IPS-NIHi7 (cell line): ENCODE measurements at regions not wholly inside any gene's neighbourhood (a gene's known extent, or its start where the extent isn't known, plus 50 kb on each side); places are given as distances from the start of the nearest gene placed in this dataset.
"Not testable (repeated sequence)": the region's sequence is repeated elsewhere in the genome, so short reads cannot be mapped to it uniquely, and the experiment has no call there.

ENCODE experiments used
- DNase-seq: peaks from one replicate; pipeline ENCODE4 v3.0.0; 2012; ENCODE audit warnings: mixed read lengths; ENCODE audit errors: extremely low spot score

- DNase-seq: not testable (repeated sequence)
These were observed 296.6 kb upstream of the SFSWAP start for GRCh38 chr12:131414155-131414922.

- DNase-seq: peak; percentile 59
These were observed 295.1 kb upstream of the SFSWAP start for GRCh38 chr12:131415781-131416180.

- no peak for DNase-seq
These were observed 292.8 kb upstream of the SFSWAP start for GRCh38 chr12:131418121-131418520.

GRCh38 chr12:131418884-131419283 lies 292.0 kb upstream of the SFSWAP start:
- no peak for DNase-seq

- DNase-seq: no peak
These were observed 289.9 kb upstream of the SFSWAP start for GRCh38 chr12:131420867-131421447.

- no peak for DNase-seq
These were observed 289.2 kb upstream of the SFSWAP start for GRCh38 chr12:131421509-131422186.

GRCh38 chr12:131422187-131422520 lies 288.7 kb upstream of the SFSWAP start:
- no peak for DNase-seq

- DNase-seq: no peak
These were observed 288.1 kb upstream of the SFSWAP start for GRCh38 chr12:131422744-131423143.

GRCh38 chr12:131424270-131424669 lies 286.6 kb upstream of the SFSWAP start:
- no peak for DNase-seq

- no peak for DNase-seq
These were observed 285.5 kb upstream of the SFSWAP start for GRCh38 chr12:131425112-131426075.

- no peak for DNase-seq
These were observed 282.7 kb upstream of the SFSWAP start for GRCh38 chr12:131428091-131428685.

- DNase-seq: not testable (repeated sequence)
These were observed 281.7 kb upstream of the SFSWAP start for GRCh38 chr12:131429221-131429620.

- not testable (repeated sequence) for DNase-seq
These were observed 281.2 kb upstream of the SFSWAP start for GRCh38 chr12:131429697-131430096.

GRCh38 chr12:131430158-131430742 lies 280.6 kb upstream of the SFSWAP start:
- DNase-seq: no peak

GRCh38 chr12:131431126-131431655 lies 279.7 kb upstream of the SFSWAP start:
- DNase-seq: not testable (repeated sequence)

GRCh38 chr12:131432532-131433260 lies 278.2 kb upstream of the SFSWAP start:
- no peak for DNase-seq

- no peak for DNase-seq
These were observed 276.4 kb upstream of the SFSWAP start for GRCh38 chr12:131434208-131435125.

GRCh38 chr12:131436922-131437705 lies 273.8 kb upstream of the SFSWAP start:
- peak; percentile 68 for DNase-seq
